GM04503 (cell line): ENCODE measurements at regions not wholly inside any gene's neighbourhood (a gene's known extent, or its start where the extent isn't known, plus 50 kb on each side); places are given as distances from the start of the nearest gene placed in this dataset.

Experiments
- DNase-seq: peaks from one replicate; pipeline ENCODE4 v3.0.0-alpha.2; 2012; ENCODE audit warnings: low read depth

- no peak for DNase-seq
Observed at GRCh38 chr17:77321649-77322513, 181.1 kb downstream of the SEC14L1 start.

GRCh38 chr17:77322514-77323412 lies 182.0 kb downstream of the SEC14L1 start:
- DNase-seq, result peak; percentile 96

GRCh38 chr17:77323413-77324171 lies 182.8 kb downstream of the SEC14L1 start:
- DNase-seq, result peak; percentile 26

GRCh38 chr17:77324227-77324626 lies 183.5 kb downstream of the SEC14L1 start:
- no peak for DNase-seq

- DNase-seq, result no peak
Observed at GRCh38 chr17:77325577-77326075, 184.9 kb downstream of the SEC14L1 start.

DNA sequence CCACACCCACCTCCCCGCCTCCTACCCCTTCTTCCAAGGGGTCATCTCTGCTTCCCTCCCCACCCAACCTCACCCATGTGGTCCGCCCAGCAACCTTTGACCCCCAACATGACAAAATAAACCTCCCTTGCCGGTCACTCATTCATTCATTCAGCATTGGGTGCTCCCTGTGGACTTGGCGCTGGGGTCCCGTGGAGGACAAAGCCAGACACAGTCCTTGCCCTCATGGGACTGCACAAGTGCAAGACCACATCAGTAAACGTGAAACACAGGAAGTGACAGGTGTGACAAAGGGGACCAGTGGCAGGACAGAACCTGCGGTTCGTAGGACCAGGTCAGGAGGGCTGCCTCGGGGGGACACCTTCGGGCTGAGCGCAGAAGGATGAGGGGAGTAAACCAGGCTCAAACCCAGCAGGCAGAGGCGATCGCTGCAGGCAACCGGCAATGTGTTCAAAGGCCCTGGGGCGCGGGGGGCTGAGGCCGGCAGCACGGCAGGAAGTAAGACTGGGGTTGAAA lies 185.4 kb downstream of the SEC14L1 start:
- no peak for DNase-seq

DNA sequence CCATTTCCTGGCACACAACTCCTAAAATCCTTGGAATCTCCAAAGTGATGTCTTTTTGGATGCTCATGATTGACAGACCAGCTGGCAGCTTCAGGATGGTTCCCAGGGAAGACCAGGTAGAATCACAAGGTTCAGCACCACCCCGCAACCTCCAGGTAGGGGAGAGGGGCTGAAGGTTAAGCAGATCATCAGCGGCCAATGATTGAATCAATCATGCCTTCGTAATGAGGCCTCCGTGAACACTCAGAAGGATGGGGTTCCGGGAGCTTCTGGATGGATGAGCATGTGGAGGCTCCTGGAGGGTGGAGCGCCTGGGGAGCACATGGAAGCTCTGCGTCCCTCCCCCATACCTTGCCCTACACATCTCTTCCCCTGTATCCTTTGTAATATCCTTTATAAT lies 185.9 kb downstream of the SEC14L1 start:
- no peak for DNase-seq

DNA sequence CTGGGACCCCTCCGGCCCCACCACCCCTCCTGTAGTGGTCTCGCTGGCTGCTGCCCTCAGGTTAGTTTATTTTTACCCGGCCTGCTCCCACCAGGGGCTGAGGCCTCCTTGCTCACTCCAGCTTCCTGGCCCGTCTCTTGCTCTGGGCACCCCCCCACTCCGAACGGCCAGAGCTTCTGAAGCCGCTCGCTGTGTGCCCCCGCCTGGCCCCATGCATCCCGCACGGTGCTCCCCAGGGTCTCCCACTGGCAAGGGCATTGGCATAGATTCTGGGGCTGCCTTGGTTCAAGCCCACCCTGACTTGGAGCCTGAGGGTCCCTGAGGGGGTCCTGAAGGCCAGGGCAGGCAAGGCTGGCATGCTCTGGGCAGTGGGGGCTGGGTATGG lies 186.4 kb downstream of the SEC14L1 start:
- no peak for DNase-seq

DNA sequence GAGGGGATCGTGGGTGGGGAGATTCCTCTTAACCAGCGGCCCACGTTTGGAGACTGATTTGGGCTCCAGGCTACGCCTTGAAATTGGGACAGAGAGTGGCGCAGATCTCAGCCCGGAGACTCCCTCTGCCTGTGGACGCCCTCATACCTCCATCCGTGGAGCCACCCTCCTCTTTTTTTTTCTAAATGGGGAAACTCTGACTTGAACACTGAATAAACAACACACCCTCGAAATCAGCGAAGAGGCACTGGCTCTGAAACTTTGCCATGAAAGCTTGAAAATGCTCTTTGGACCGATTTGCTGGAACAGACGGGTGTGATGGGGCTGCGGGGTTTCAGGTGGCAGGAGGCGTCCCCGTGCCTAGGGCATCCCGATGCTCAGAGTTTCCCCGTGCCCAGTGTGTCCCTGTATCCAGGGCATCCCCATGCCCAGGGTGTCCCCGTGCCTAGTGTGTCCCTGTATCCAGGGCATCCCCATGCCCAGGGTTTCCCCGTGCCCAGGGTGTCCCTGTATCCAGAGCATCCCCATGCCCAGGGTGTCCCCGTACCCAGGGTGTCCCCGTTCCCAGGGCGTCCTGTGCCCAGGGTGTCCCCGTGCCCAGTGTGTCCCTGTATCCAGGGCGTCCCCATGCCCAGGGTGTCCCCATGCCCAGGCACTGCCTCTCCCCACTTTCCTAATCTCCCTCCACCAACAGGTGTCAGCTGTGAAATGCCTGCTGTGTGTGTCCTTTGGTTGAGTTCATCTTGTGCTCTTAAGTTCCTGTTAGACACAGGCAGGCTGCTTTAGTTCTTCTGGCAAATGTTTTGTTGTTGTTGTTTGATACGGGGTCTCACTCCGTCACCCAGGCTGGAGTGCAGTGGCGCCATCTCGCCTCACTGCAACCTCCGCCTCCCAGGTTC lies 187.0 kb downstream of the SEC14L1 start:
- DNase-seq, result no peak

- DNase-seq, result no peak
Observed at GRCh38 chr17:77328823-77329740, 188.3 kb downstream of the SEC14L1 start.

GRCh38 chr17:77329741-77330531 lies 189.2 kb downstream of the SEC14L1 start:
- DNase-seq, result no peak

DNA sequence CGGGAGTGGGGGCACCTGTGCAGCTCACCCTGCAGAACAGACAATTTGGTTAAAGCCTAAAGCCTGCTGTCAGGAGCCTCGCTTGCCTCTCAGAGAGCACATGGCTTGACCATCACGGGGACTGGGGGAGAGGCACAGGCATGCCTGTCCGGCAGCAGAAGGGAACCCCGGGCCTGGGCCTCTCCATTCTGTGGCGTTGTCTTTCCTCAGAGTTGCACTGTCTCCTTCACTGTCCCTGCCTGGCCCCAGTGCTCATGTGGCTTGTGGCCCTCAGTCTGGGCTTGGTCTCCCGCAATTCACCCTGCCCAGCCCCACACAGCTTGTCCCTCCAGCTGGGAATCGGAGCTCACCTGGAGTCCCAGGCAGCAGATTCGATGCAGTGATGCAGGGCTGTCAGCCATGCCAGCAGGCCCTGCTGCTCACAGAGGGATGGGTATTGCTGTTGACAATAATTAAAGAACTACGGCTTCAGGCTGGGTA lies 189.9 kb downstream of the SEC14L1 start:
- no peak for DNase-seq

- no peak for DNase-seq
Observed at GRCh38 chr17:77331301-77331864, 190.6 kb downstream of the SEC14L1 start.

GRCh38 chr17:77332034-77332971 lies 191.5 kb downstream of the SEC14L1 start:
- DNase-seq, result no peak

GRCh38 chr17:77332981-77333685 lies 192.4 kb downstream of the SEC14L1 start:
- DNase-seq, result peak; percentile 92

DNA sequence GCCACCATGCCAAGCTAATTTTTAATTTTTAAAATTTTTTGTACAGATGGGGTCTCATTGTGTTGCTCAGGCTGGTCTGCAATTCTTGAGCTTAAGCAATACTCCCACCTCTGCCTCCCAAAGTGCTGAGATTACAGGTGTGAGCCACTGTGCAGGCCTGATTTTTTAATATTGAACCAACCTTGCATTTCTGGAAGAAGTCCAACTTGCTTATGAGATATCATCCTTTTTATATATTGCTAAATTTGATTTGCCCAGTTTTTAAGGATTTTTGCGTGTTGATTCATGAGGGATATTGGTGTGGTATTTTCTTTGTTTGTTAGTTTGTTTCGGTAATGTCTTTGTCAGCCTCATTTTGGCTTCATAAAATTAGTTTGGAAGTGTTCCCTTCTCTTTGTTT lies 196.4 kb downstream of the SEC14L1 start:
- no peak for DNase-seq
